NCI-H1930 (cell line): ENCODE measurements at regions not wholly inside any gene's neighbourhood (a gene's known extent, or its start where the extent isn't known, plus 50 kb on each side); places are given as distances from the start of the nearest gene placed in this dataset.

Source experiments
- DNase-seq, 2 experiments: peaks; one replicate each; lab custom pipeline; 2025; lab: John Stamatoyannopoulos, UW

DNA sequence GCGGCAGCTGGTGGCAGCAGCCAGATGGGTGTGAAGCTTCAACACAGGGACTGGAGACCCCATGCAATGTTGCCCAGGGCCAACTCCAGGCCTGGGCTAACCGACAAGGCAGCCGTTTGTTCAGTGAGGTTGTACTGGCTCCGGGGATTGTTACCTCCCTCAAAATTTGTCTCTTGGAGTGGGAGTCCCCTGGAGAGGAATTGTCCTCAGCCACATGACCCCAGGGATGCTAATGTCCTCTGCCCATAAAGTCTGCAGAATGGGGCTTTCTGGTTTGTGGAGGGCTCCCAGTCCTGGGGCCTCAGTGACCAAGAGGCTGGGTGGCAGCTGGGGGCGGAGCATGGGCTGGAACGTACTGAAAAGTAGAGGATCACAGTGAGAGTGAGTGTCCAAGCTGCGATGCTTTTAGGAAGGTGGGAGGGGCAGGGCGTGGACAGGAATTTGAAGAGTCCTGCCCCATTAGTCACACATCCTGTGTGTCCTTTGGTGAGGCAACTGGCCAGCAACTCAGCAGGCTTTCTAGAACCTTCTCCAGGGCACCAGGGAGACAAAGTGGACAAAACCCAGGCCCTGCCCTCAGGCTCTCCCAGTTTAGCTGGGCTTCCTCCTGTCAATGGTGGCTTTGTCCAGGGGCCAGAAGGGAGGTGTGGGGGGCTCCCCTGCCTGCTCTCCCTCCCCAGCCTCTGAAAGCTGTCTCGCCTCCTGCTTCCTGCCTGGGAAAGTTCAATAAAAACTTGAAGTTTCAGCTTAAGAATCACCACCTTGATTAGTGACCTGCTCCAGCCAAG, 114.0 kb downstream of the NSG2 start:
- no peak for DNase-seq

- no peak for DNase-seq
These were observed 119.9 kb downstream of the NSG2 start for GRCh38 chr5:174165406-174165805.

- no peak for DNase-seq
These were observed 120.9 kb downstream of the NSG2 start for GRCh38 chr5:174166231-174167079.

DNA sequence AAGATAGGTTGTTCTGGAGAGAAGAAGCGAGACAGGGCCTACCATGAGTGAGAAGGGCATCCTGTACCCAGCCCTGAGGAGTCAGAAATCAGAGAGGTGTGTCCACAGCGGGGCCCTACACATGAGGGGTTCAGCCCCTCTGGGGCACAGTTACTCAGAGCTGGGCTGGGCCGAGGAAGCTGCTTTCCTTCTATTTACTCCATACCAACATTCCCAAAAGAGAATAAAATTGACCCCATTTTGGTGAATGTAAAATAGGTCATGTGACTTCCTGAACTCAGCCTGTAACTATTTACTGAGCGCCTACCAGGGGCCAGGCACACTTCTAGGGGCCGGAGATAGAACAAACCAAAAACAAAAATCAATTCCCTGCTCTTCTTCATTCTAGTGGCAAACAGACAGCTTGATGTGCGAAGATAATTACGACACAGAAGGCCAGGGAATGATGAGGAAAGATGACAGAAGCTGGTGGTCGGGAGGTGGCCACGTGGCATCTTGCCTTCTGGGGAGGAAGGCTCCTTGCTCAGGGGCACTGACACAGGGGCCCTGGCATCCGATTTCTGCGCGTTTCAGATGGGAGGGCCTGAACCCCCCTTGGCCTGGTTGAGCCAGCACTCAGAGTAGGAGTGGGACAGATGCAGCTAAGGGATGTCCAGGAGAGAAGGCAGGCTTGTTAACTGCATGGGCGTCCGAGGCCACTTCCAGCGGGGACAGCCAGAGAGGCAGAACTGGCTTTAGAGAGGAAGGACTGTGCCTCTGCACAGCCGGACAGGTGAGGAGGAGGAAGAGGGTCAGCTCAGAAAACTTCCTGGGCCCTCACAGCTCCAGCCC, 121.8 kb downstream of the NSG2 start:
- DNase-seq: no peak

- no peak for DNase-seq
These were observed 126.6 kb downstream of the NSG2 start for GRCh38 chr5:174172152-174172551.

DNA sequence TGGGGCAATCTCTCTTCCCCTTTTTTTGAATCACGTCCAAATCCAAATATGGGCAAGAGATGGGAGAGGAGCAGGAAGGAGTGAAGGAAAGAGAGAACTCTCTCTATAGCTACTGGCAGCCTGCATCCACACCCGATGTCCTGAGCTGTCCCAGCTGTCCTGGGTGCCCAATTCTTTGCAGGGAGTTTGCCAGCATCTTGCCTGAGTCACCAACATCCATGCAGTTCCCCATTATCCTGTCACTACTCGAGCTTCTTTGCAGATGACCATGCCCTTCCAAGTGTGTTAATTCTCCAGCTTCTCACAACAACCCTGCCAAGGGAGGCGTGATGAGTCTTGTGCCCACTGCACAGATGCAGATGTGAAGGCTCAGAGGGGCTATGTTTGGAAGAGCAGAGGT, 127.1 kb downstream of the NSG2 start:
- DNase-seq: no peak

DNA sequence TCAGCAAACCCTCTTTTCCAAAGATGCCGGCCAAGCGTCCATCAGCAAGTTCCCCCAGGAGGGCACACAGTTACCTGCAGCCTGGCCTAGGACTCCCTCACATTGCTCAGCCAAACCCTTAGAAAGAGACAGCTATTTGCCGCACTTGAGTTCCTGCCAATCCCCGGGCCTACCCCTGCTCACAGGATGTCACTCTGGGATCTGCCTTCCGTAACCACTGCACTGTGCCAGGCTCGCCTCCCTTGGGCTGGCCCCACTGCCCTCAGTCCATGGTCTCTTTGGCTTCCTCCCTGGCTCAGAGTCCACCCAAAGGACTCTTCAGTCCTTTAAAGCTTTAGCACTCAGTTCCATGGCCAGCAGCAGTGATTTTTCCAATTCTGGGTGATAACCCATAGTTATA, 128.3 kb downstream of the NSG2 start:
- no peak for DNase-seq

DNA sequence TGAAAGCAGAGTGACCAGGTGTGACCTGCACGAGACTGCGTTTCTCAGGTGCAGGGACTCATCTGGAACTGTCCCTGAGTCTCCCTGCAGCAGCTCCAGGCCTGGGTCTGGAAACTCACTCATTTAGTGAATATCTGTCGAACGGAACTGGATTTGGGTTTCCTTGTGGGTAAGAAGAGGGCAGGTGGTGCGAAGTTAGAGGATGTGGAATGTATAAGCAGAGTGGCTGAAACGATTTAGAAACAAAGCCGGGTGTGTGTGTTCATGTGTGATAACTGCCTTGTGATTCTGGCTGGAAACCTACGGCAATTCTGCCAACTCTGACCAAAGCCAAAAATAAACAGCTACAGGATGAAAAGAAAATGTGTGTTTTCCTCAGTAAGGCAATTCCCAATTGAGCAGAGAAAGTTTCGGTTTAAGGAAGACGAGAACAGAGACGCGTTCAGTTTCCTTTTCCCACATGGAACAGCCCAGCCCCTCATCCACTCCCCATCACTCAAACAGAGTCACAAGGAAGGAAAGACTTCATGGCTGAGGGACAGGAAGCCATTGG, 130.3 kb downstream of the NSG2 start:
- DNase-seq: no peak

- no peak for DNase-seq
These were observed 131.0 kb downstream of the NSG2 start for GRCh38 chr5:174176511-174176910.

- no peak for DNase-seq
These were observed 132.0 kb downstream of the NSG2 start for GRCh38 chr5:174177531-174177930.

DNA sequence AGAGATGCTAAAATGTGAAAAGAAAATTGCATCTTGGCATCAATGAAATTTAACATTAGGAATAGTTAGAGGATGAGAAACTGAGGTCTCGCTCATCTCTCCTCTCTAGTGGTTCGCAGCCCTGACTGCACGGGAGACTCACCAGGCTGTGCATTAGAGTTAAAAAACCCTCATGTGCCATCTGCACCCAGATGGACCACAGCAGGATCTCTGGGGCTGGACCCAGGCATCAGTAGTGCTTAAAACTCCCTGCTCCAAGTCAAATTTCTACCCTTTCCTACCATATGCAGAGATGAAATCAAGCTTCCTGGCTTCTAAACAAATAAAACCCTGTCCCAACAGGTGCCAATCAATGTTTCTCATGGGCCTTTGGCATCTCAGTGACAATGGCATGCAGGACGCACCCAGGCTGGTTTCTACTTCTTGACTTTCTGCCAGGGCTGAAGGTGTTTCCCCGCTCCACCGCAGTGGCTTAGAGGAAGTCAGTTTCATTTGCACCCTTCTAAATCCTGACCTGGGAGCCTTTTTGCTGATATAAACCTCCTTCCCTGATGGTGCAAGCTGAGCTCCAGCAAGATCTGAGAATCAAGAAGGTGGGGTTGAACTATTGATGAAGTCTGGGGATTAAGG, 132.6 kb downstream of the NSG2 start:
- DNase-seq: no peak

DNA sequence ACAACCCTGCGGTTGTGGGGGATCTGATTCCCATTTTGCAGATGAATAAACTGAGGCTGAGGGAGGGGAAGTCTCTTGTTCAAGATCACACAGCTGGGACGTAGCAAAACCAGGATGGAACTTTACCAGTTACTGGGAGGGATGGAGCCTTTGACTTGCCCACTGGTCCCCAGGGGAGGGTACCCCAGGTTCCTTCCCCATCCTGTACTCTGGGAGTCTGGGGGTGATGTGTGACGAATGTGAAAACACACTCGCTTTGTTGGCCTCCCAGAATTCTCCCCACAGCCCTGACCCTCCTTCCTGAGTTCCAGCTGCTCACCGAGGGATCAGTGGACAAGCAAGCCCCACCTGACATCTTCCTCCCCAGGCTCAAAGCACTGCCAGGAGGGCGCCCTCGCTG, 135.1 kb downstream of the NSG2 start:
- DNase-seq: no peak

DNA sequence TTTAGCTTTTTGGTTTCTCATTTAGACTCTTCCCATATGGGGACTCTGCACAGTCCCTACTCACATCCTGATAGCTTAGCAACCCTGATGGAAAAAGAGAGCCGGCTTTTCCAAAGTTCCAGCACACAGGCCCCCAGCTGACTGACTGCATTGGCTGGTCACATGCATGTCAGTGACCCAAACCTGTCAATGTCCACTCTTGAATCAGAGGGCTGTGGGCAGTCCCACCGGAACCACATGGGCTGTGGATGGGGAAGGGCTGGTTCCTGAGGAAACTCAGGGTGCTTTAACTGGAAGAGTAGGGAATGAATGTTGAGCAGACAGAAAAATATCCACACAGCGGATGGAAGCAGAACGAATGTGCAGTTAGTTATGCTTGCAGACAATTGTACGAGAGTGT, 136.6 kb downstream of the NSG2 start:
- DNase-seq: no peak

DNA sequence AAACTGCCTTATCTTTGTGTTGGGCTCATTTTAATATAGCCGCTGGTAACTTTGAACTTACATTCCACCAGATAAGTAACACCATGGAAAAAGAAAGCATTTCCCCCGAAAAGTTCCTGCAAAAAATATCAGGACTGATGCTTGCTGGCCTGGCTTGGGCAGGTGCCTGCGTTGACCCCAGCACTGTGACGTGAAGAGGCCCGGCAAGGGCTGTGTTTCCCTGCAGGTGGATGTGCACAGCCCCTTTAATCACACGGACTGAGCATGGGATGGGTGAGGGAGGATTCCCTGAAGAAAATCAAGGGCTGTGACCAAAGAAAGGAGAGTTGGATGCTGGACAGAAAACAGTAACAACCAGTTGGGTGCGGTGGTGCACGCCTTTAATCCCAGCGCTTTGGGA, 138.2 kb downstream of the NSG2 start:
- DNase-seq: no peak

GRCh38 chr5:174185506-174185905, 140.0 kb downstream of the NSG2 start:
- no peak for DNase-seq

DNA sequence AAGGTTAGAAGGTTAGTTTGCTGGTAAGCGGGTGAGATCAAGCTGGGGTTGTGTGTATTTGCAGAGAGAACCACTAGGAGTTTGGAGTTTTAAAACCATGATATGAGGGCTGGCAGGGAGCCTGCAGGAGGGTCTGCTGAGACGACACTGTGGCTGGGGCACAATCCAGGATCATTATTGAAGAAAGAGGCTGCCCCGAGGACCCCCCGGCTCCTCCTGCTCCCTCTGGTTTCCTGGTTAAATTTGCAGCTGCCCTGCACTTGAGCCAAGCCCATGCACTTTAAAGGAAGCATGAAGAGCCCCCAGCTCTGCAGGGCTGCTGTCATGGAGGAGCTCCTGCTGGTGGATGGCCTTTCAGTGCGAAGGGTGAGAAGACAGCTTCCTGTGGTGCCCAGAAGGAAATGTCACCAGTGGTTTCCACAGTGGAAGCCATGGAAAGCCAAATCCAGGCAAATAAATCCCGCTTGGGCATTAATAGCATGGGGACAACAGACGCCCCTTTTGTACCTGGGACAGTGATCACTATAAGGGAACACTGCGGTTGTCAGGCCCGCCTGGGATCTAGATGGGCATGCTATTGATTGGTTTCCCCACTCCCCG, 140.7 kb downstream of the NSG2 start:
- DNase-seq: no peak

DNA sequence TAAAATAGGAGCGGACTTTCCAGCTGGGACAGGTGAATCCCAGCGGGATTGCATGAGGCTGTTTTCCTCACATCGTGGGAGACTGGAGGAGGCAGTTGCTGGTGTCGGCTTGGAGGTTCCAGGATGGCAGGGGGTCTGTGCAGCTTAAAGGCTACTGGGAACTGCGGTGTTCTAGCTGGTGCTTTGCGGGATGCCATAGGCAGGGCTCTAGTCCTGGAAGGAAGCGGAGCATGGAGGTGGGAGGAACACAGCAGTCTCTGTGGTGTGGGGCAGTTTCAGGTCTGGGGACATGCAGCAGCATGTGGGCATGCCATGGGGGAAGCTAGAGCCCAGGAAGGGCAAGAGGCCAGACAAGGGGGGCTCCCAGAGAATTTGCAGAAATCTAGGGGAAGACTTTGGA, 141.5 kb downstream of the NSG2 start:
- DNase-seq: no peak

- no peak for DNase-seq
These were observed 142.0 kb downstream of the NSG2 start for GRCh38 chr5:174187481-174187880.

DNA sequence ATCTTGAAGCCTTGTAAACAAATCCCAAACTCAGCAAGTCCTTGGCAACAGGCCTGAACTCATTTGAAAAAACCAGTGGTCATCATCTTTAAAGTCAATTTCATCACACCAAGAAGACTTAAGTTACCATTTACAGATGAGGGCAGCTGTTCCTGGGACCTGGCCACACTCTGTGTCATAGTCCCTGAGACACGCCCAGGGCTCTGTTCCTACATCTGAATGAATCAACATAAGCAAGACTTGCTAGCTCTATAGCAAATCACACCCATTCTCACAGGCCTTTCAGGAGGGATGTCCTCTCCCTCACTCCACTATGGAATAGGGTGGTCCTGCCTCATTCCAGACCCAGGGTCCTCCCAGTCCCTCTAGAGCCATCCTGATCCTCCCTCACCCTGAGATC, 142.8 kb downstream of the NSG2 start:
- no peak for DNase-seq

DNA sequence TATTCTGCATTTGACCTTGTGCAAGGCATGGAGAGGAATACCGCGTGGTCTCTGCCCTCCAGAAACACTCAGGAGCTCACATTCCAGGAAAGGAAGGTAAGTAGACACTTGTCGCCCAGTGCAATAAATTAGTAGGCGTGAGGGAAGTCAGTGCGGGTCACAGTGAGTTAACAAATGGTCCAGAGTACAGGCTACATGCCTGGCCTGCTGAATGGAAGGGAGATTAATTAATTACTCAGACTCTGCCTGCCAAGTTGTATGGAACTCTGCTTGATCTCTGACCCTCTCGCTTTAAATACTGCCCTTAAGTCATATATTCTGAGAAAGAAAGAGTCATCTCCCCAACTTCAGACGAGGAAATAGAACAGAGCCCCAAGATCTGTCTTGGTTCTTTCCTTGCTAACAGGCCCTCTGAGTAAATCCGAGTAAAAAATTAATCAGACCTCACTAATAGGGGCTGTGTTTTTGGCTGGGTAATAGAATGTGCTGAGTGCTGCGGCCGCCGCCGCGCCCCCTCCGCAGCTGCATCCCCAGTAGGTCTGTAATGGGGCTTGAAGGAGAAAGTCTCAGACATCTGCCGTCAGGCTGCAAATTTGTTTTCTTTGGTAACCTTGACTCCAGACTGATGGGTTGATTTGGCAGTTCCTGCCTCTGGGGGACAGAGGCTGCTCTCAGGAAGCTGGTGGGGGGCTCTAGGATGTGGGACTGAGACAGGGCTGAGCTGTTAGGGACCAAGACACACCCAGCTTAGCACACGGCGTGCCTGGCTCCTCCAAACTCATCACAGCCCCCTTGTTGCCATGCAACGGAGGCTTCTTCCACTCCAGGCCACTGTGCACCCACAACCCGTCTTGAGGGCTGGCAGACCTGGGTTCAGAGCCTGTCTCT, 144.4 kb downstream of the NSG2 start:
- no peak for DNase-seq
